GM18861 (cell line): ENCODE measurements at regions not wholly inside any gene's neighbourhood (a gene's known extent, or its start where the extent isn't known, plus 50 kb on each side); places are given as distances from the start of the nearest gene placed in this dataset.
A peak's percentile ranks its signal among the peaks of the same experiment; 100 is the strongest.
"Not testable (repeated sequence)": the region's sequence is repeated elsewhere in the genome, so short reads cannot be mapped to it uniquely, and the experiment has no call there.

Source experiments
- ATAC-seq: cut with Tn5 transposase; IDR thresholded peaks from one replicate; pipeline ENCODE4 v1.9.1; 2021; ENCODE audit not compliant: unreplicated experiment

DNA sequence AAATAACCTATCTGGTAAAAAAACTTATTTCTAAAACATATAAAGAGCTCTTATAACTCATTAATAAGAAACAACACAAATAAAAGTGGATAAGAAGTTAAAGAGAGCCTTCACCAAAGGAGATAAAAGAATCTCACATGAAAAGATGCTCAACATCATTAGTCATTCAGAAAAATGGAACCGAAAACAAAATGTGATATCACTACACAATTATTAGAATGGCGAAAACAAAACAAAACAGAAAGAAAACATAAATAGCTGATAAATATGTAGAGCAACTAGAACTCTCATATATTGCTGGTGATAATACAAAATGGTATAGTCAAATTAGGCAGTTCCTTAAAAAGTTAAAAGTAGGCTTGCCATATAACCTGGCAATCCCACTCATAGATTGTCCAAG lies 1109.3 kb downstream of the PLA2G4A start:
- no peak for ATAC-seq

DNA sequence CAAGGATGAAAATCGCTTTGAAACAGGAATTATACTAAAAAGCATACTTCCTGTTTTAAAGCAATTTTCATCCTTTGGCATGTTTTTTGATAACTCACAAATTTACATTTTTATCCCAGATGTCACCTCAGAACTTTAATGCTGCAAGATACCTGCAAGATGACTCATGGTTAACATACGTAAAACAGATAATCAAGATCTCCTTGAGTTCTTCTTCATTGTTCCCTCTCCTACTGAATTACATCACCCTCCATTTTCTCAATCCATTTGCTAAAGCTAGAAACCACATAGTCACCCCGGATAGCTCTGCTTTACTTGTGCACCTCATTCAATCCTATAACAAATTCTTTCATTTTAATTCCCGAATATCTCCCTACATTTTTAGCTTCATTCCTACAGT lies 1114.2 kb downstream of the PLA2G4A start:
- no peak for ATAC-seq

DNA sequence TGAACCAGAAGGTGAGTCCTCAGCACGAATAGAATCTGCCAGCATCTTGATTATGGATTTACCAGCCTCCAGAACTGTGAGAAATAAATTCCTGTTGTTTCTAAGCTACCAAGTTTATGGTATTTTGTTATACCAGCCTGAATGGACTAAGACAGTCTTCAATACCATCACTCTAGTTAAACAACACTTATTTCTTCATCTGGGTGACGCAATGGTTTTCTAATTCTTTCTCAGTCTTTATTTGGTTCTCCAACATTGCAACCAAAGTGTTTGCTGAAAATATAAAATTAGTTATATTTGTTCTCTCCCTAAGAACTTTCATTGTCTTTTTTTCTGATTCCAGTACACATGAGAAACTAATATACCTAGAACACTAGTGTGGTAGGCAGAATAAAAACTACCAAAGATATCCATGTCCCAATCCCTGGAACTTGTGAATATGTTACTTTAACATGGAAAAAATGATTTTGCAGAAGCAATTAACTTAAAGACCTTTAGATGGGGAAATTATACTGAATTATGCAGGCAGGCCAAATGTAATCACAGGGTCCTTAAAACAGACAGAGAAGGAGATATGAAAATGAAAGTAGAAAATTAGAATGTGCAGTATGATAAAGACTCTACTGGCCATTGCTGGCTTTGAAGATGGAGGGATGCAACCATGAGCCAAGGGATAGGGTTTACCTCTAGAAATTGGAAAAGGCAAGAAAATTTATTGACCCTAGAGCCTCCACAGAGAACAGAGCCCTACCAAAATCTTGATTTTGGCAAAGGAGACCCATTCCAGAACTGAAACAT lies 1115.1 kb downstream of the PLA2G4A start:
- ATAC-seq: no peak

DNA sequence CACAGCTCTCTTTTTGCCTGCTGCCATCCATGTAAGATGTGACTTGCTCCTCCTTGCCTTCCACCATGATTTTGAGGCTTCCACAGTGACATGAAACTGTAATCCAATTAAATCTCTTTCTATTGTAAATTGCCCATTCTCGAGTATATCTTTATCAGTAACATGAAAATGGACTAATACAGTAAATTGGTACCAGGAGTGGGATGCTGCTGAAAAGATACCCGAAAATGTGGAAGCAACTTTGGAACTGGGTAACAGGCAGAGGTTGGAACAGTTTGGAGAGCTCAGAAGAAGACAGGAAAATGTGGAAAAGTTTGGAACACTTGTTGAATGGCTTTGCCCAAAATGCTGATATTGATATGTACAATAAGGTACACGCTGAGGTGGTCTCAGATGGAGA lies 1117.9 kb downstream of the PLA2G4A start:
- not testable (repeated sequence) for ATAC-seq

DNA sequence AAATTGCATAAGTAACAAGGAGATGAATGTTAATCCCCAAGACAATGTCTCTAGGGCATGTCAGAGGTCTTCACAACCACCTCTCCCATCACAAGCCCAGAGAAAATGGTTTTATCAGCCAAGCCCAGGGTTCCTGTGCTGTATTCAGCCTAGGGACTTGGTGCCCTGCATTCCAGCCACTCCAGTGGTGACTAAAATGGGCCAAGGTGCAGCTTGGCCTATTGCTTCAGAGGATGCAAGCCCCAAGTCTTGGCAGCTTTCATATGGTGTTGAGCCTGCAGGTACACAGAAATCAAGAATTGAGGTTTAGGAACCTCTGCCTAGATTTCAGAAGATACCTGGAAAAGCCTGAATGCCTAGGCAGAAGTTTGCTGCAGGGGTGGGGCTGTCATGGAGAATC lies 1118.6 kb downstream of the PLA2G4A start:
- no peak for ATAC-seq

DNA sequence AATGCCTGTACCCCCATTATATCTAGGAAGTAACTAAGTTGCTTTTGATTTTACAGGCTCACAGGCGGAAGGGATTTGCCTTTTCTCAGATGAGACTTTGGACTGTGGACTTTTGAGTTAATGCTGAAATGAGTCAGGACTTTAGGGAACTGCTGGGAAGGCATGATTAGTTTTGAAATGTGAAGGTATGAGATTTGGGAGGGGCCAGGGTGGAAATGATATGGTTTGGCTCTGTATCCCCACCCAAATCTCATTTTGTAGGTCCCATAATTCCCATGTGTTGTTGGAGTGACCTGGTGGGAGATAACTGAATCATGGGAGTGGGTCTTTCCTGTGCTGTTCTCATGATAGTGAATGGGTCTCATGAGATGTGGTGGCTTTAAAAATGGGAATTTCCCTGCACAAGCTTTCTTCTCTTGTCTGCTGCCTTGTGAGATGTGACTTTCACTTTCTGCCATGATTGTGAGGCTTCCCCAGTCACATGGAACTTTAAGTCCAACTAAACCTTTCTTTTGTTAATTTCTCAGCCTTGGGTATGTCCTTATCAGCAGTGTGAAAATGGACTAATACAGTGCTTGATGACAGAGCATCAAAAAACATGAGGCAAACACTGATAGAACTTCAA lies 1119.5 kb downstream of the PLA2G4A start:
- peak; percentile 48 for ATAC-seq

DNA sequence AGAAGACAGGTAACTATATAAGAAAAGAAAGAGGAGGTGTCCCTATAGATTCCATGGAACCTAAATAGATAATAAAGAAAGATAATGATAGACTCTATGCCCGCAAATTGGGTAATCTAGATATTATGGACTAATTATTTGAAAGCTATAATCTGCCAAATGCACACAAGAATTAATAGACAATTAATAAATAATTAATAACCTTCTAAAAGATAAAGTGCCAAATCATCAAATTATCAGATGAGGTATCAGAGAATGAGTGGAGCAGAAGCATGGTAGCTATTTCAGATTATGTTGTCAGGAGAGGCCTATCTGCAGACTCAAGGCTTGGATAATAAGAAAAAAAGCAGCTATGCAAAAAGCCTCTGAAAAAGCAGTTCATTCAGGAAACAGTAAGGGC lies 1120.8 kb downstream of the PLA2G4A start:
- no peak for ATAC-seq

DNA sequence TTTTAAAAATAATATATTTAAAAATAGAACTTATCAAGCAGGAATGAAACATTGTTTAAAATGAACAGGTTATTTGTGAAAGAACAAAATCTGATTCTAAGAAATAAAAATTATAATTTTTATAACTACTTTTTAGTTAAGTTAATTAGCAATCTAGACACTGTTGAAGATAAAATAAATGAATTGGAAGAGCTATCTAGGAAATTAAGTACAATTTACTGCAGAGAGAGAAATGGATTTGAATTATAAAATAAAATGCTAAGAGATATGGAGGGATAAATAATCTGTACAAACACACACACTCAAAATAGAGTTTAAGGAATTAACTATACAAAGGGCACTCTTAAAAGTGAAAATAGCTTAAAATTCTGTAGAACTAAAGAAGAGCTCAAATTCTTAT lies 1123.1 kb downstream of the PLA2G4A start:
- ATAC-seq: no peak

DNA sequence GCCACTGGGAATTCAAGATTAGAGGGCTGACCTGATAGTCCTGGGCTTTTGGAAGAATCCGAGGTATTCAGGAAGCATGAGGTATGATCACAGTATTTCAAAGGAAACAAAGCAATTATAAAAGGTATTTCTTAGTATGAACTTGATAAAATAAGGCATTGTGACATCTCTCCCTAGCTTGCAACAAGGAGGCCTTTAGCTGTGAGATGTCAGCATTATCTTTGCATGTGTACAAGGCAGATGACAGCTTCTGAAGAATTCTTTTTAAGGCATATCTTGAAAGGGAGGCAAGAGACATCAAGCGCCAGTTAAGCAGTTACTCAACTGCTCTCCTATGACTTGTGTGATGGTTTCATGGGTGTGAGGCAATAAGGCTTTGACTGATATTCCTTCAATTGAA lies 1123.7 kb downstream of the PLA2G4A start:
- no peak for ATAC-seq

DNA sequence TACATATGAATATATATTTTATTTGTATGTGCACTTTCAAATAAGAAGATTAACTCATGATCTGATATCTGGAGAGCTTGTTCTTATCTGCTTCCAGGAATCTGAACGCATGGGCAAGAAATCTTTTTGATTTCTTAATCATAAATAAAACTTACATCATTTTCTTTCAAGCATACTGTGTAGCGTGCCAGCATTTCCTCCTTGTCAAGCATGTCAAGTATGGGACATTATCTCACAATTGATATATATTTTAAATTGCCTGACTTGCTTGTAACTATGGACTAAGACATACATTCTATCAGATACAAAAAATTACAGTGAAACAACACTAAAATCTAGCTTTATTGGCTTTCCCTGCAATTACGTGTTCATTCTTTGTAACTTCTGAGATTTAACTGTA lies 1128.2 kb downstream of the PLA2G4A start:
- no peak for ATAC-seq

DNA sequence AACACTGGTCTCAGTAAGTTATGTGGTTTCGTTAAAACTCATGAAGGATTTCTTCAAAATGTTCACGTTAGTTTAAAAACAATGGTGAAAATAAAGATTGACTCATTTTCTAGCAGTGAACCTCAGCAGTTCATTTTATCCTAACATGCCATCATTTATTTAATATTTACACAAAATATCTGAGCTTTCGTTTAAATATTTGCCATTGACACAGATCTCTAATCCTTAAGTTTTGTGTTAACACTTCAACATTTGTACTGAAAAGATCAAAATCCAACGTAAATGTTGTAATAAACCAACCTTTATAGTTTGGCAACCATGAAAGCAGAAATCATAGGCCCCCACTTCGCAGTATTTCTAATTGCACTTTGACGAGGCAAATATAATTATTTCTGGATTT lies 1129.5 kb downstream of the PLA2G4A start:
- no peak for ATAC-seq

DNA sequence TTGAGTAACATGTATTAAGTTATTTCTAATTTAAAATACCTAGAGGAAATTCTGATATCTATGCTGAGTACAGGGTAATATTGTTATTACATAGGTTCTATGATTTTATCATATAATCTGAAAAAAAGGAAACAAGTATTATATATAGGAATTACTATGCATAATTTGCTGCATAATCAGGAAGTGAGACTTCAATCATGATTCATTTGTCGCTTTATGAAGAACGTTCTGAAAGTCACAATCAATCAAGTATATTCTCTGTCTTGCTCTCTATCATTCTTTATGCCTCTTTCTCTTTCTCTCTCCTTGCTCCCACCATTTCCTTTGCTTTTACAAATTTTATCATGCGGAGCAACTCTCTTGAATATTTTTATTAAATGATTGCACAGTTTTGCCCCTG lies 1130.3 kb downstream of the PLA2G4A start:
- ATAC-seq: peak; percentile 33

DNA sequence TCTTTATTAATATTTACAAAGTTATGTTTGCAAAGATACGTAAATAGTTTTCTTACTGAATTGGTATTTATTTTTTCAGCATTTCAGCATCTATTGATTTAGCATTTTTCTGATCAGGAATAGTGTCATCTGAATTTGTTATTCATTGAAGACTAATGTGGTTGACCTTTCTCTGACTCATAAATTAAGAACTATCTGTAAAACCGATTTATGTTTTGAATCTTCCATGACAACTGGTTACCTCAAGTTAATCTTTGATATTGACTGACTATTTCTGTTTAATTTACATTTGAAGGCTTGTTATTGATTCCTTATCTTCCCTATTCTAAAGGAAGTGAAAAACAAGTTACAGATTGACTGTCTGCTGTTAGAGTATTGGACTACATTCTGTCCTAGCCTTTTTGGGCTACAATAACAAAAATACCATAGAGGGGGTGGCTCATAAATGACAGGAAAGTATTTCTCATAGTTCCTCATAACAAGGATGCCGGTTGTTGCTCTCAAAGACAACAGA lies 1131.4 kb downstream of the PLA2G4A start:
- ATAC-seq: peak; percentile 68

DNA sequence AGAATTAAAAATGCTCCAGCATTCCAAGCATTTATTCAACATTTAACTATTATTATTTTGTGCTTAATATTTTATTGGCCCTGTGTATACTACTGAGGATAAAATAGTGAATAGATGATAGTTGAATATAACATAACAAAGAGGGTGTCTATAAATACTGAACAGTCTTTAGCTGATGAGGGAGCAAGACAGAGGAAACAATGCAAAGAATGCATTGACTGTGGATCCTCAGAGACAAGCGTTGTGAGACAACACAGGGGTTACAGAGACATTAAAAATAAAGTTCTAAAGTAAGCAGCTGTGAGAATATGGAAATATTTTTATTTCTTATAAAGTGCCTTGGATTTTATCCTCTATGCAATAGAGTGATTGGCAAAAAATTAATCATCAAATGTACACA lies 1133.1 kb downstream of the PLA2G4A start:
- no peak for ATAC-seq

DNA sequence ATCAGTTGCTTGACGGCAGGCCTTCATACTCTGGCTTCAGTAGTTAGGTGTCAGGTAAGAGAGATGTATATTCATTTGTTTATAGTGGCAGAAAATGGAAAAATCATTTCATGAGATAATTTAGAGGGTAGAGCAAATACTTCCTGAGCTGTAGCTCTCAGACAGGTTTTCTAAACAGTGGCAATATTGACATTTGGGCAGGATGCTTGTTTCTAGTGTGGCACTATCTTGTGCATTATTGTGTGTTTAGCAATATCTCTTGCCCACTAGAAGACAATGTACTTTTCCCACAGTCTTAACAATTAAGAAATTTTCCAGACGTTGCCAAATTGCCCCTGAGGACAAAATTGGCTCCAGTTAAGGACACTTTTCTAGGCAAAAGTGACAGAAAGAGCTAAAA lies 1143.1 kb downstream of the PLA2G4A start:
- no peak for ATAC-seq

DNA sequence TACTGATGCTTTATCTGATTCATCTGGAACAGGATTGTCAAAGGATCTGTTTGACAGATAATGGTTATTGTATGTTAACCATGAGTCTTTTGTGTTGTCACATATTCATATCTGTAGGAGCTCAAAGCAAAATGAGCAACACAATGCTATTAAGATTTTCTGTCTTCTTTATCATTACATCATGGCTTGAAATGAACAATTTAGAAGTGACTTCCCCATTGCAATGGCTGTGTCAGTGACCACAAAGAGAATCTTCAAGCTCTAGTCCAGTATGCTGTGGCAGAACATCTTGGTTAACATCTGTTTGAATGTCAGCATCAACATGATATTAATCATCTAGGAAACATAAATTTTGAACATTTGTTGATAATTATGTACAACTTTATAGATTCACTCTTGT lies 1148.5 kb downstream of the PLA2G4A start:
- no peak for ATAC-seq

DNA sequence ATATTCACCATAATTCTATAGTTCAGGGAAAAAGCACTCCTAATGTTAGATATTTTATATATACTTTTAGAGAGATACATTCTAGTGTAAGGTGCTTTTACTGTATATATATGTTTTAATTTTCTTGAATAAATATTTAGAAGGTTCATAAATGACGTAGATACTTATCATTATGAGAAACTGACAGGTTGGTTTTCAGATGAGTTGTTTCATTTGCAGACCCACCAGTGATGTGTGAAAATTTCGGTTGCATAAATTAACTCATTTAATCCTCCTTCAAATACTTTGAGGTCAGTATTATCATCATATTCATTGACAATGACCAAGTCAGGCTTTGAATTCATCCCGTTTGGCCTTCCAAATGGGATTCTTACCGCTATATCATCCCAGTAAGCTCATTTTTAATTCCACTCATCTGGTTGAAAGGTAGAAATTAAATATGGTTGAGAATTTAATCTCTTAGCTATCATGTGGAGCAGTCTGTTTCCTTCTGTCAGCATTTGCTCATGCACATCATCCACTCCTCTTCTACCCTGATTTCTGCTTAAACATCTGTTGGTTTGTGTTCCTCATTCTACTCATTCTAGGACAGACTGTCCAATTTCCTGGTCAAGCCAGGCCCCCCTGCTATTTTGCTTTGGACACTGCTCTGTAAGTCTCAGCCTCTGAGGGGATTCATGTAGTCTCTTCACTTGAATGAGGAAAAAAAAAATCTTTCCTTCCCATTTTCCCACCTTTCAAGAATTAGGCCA lies 1156.6 kb downstream of the PLA2G4A start:
- peak; percentile 35 for ATAC-seq

DNA sequence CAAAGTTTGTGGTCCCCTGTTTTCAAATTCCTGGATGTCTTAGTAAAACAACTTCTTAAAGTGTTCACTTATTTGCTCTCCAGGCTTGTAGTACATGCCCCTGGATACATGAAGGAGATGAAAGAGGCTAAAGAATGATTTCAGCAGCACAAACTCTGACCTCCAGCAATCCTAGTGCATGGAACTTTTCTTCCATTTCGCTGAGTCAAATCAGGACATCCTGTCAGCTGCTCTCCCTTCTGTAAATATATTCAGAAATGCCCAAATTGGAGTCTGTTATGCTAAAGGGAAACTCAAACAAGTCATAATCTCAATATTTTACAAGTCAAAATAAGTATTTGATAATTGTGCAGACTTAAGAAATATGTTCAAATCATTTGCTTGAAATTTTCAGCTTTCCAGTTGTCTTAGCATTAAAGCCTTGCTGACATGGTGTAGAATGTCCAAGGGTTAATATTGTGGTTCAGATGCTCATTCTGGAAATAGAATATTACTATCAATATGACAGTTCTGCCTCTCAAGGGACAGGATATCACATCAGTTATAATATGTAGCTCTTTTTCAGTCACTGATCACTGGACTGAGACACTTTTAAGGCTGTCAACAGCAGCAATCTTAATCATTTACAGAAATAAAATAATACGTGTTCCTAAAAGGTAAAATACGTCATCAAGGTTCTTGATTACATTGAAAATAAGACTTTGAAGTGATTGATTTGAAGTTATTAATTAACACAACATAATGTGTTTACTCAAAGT lies 1157.3 kb downstream of the PLA2G4A start:
- ATAC-seq: peak; percentile 78

DNA sequence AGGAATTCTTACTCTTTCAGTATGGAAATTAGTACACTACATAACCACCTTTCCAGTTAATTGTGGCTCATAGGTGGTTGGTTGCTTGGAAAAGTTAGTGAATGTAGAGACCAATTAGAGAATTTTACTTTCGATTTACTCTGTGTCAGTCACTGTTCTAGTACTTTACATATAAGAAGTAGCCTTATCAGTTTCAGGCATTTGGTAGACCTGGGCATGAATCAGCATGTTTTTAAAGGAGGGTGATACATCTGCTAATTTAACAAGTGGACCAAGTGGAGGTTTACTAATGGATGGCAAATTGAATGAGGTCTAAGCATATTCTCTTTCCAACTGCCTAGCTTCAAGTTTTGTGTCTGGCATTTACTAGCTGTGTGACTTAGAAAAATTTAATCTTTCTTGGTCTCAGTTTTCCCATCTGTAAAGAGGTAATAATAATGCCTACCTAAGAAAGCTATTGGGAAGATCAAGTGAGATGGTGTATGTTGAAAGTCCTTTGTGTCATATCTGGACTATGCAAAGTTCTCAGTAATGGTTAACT lies 1158.6 kb downstream of the PLA2G4A start:
- ATAC-seq: peak; percentile 31

DNA sequence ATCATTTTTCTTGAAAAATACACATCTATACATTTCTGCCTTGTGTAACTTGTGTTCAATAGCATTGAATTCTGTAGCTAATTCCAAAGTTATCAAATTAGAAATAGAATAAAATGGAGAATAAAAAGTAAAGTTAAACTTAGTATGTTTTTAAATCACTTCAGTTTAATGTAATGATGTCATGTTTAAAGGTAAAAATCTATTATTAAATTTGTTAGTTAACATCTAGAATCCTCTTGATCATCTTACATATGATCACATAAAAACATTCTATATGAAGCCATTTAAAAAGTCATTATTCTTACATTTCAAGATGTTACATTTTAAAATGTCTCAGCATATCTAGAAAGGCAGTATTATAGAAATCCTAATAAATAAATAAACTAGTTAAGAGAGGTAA lies 1163.2 kb downstream of the PLA2G4A start:
- ATAC-seq: no peak

DNA sequence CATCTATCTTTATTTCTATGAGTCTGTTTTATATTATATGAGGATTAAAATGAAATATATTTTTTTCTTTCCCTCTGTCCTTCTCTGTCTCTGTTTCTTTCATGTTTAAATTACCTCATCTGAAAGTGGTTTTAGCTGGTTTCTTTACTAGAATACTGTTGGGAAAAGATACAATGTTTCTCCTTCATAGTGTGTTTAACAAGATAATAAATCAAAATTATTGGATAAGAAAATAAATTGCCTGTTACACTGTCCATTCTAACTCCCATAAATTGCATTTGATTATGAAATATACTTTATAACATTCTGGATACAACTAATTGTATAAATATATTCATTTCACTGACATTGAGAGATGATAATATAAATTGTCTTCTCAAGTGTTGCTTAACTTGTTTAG lies 1168.0 kb downstream of the PLA2G4A start:
- no peak for ATAC-seq
